ENCODE measurements at regions not wholly inside any gene's neighbourhood (a gene's known extent, or its start where the extent isn't known, plus 50 kb on each side); places are given as distances from the start of the nearest gene placed in this dataset.

DNA sequence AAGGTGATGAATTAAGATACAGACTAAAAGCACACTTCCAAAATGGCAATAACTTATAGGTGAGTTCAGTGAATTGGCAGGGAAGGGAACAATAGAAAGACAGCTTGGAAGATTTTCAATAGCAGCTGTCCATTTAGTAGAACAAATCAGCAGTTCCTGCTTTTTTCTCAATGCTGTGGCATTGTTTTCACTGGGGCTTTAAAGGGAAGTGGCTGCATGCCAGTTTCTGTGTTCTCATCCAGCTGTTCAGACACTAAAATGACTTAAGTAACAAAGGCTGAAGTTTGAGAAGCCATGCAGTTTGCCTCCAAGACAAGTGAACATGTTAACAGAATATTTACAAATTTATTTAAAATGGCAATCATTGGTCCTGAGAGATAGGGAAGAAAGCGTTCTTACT, 291.9 kb downstream of the FAM47A start:
- no peak for ATAC-seq
- Histone ChIP-seq H3K27ac (no peak overlapping the region), H3K9me3 (no peaks in the 10 kb centered on the region), H3K27me3 (no peaks in the 10 kb centered on the region), H3K36me3 (replicated peaks in 1 of 2; ENCODE audit: insufficient read depth in 1 of 2, low read depth in 2 of 2) (no peaks in the 10 kb centered on the region), H3K4me1 (no peaks in the 10 kb centered on the region), H3K4me3 (no peak overlapping the region)
- WGBS, 2 donors: 26 to 35% methylated on average over 1 of the region's 1 CpG
- TF ChIP-seq, protein P1, sequence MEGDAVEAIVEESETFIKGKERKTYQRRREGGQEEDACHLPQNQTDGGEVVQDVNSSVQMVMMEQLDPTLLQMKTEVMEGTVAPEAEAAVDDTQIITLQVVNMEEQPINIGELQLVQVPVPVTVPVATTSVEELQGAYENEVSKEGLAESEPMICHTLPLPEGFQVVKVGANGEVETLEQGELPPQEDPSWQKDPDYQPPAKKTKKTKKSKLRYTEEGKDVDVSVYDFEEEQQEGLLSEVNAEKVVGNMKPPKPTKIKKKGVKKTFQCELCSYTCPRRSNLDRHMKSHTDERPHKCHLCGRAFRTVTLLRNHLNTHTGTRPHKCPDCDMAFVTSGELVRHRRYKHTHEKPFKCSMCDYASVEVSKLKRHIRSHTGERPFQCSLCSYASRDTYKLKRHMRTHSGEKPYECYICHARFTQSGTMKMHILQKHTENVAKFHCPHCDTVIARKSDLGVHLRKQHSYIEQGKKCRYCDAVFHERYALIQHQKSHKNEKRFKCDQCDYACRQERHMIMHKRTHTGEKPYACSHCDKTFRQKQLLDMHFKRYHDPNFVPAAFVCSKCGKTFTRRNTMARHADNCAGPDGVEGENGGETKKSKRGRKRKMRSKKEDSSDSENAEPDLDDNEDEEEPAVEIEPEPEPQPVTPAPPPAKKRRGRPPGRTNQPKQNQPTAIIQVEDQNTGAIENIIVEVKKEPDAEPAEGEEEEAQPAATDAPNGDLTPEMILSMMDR (IDR thresholded peaks at IDR 0.05): no peak
- no peak for TF ChIP-seq POLR2A (IDR thresholded peaks at IDR 0.05)
- intact Hi-C loops (cut with DNase I): no loop called here
- no peak for DNase-seq

DNA sequence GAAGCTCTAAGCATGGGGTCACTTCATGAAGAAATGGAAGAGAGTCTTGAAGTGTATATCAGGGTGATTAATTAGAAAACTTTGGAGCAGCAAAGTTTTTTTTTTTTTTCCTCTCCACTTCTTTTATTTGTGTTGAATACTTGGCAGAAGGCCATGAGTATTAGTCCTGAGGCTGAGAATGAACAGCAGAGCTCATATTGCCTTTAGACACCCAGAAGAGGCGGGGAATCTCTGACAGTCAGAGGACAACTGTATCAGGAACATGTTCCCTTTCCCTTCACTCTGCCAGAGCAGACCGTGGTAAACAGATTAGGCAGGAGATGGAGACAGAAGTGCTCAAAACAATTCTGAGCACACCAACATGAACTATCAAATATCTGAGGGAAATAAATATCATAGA, 300.9 kb downstream of the FAM47A start:
- WGBS, 2 donors: 25 to 45% methylated on average over 2 of the region's 2 CpGs
- TF ChIP-seq, protein P1 (IDR thresholded peaks at IDR 0.05): no peak
- TF ChIP-seq POLR2A (IDR thresholded peaks at IDR 0.05): no peak
- H3K4me1 ChIP-seq: no peaks in the 10 kb centered on the region
- no peaks in the 10 kb centered on the region for H3K36me3 ChIP-seq (replicated peaks in 1 of 2; ENCODE audit: insufficient read depth in 1 of 2, low read depth in 2 of 2)
- no peak overlapping the region for H3K4me3 ChIP-seq
- DNase-seq (no peak), ATAC-seq (no peak)
- H3K9me3 ChIP-seq: no peaks in the 10 kb centered on the region
- H3K27ac ChIP-seq: no peak overlapping the region
- intact Hi-C loops (cut with DNase I): no loop called here
- no peaks in the 10 kb centered on the region for H3K27me3 ChIP-seq

DNA sequence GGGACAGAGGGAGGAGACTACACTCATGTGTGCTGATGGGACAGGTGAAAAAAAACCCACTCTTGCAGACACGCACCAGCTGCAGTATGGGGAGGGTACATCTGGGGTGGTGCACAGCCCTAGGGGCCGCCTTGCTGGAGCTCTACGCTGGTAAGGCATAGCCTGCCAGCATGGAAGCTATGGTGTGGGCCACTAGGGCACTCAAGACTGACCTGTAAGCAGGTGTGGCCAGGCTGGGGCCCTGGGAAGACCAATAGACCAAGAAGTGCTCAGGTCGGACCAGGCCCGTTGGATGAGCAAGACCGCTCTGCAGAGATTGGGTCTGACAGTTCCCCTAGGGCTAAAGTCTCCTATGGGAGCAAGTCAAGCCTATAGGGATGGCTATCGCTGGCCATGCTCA, 314.8 kb downstream of the FAM47A start:
- intact Hi-C loops (cut with DNase I): no loop called here
- TF ChIP-seq, protein P1 (IDR thresholded peaks at IDR 0.05): no peak
- no peak overlapping the region for H3K4me3 ChIP-seq
- no peaks in the 10 kb centered on the region for H3K4me1 ChIP-seq
- ATAC-seq (no peak), DNase-seq (no peak)
- no peaks in the 10 kb centered on the region for H3K9me3 ChIP-seq
- H3K27me3 ChIP-seq: no peaks in the 10 kb centered on the region
- no peak overlapping the region for H3K27ac ChIP-seq
- no peaks in the 10 kb centered on the region for H3K36me3 ChIP-seq (replicated peaks in 1 of 2; ENCODE audit: insufficient read depth in 1 of 2, low read depth in 2 of 2)
- WGBS, 2 donors: 91% methylated on average over 7 of the region's 7 CpGs; no CpG with 5 or more reads in 1 of the 2 donors

DNA sequence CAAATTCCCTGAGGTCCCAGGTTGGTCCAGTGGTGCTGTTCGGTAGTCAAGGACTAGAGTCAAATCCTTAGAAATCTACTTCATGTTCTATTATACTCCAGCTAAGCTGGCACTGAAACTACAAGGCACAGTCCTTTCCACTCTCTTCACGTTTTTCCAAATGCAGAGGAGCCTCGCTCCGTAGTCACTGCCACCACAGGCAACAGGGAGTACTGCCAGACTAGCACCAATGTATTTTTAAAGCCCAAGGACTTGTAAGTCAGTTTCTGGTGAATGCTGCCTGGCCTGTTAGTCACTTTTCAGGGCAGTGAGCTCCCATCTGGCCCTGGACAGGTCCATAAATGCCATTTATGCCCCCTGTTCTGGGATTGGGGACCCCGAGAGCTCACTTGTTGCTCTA, 323.5 kb downstream of the FAM47A start:
- DNase-seq (no peak), ATAC-seq (no peak)
- H3K4me1 ChIP-seq: no peaks in the 10 kb centered on the region
- H3K9me3 ChIP-seq: no peaks in the 10 kb centered on the region
- TF ChIP-seq POLR2A (IDR thresholded peaks at IDR 0.05): no peak
- TF ChIP-seq, protein P1 (IDR thresholded peaks at IDR 0.05): no peak
- H3K27ac ChIP-seq: no peak overlapping the region
- H3K4me3 ChIP-seq: no peak overlapping the region
- WGBS, 2 donors: 54 to 60% methylated on average over 1 to 5 of the region's 5 CpGs
- intact Hi-C loops (cut with DNase I): no loop called here
- no peaks in the 10 kb centered on the region for H3K27me3 ChIP-seq
- H3K36me3 ChIP-seq (replicated peaks in 1 of 2; ENCODE audit: insufficient read depth in 1 of 2, low read depth in 2 of 2): no peaks in the 10 kb centered on the region

DNA sequence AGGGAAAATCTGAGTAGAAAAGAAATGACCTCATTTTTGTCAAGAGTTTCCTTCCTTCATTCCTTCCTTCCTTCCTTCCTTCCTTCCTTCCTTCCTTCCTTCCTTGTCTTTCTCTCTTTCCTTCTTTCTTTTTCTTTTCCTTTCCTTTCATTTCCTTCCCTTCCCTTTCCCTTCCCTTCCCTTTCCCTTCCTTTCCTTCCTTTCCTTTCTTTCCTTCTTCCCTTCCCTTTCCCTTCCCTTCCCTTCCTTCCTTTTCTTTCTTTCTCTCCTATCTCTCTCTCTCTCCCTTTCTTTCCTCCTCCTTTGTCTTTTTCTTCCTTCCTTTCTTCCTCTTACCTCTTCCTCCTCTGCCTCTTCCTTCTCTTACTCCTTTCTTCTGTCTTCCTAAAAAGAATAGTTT, 347.6 kb downstream of the FAM47A start:
- Histone ChIP-seq H3K27ac (no peak overlapping the region), H3K4me3 (no peak overlapping the region), H3K9me3 (no peaks in the 10 kb centered on the region), H3K27me3 (no peaks in the 10 kb centered on the region), H3K4me1 (no peaks in the 10 kb centered on the region), H3K36me3 (replicated peaks in 1 of 2; ENCODE audit: insufficient read depth in 1 of 2, low read depth in 2 of 2) (no peaks in the 10 kb centered on the region)
- DNase-seq (no peak), ATAC-seq (no peak)
- TF ChIP-seq, protein P1 (IDR thresholded peaks at IDR 0.05): no peak
- TF ChIP-seq POLR2A (IDR thresholded peaks at IDR 0.05): no peak
- intact Hi-C loops (cut with DNase I): no loop called here

Data from body of pancreas (tissue), 4 donors.